ENCODE measurements at regions not wholly inside any gene's neighbourhood (a gene's known extent, or its start where the extent isn't known, plus 50 kb on each side); places are given as distances from the start of the nearest gene placed in this dataset.

DNA sequence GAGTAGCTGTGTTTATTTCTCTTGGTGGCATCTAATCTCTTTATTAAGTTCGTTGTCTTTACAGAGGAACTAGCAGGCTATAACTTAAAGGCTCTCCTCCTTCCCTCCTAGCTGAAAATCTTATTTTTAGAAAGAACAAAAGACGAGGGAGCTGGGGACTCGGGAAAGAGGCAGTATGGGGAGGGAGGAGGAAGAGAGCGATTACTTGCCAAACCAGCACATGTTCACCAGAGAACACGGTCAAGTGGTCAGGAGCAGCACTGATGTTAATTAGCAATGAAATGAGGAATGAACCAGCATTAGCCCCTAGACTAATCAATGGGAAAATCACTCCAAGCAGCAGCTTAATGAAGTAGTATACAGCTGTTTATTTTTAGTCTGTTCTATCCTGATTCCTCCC, 171.3 kb upstream of the ESRRG start:
- intact Hi-C loops (cut with DNase I, micrococcal nuclease): no loop called here
- ATAC-seq (no peak), DNase-seq (no peak)
- Histone ChIP-seq H3K36me3 (ENCODE audit: low read depth) (no peaks in the 10 kb centered on the region), H3K4me3 (no peak overlapping the region), H3K9me3 (no peaks in the 10 kb centered on the region), H3K4me1 (ENCODE audit: low read depth) (no peaks in the 10 kb centered on the region)
- TF ChIP-seq, protein P1, sequence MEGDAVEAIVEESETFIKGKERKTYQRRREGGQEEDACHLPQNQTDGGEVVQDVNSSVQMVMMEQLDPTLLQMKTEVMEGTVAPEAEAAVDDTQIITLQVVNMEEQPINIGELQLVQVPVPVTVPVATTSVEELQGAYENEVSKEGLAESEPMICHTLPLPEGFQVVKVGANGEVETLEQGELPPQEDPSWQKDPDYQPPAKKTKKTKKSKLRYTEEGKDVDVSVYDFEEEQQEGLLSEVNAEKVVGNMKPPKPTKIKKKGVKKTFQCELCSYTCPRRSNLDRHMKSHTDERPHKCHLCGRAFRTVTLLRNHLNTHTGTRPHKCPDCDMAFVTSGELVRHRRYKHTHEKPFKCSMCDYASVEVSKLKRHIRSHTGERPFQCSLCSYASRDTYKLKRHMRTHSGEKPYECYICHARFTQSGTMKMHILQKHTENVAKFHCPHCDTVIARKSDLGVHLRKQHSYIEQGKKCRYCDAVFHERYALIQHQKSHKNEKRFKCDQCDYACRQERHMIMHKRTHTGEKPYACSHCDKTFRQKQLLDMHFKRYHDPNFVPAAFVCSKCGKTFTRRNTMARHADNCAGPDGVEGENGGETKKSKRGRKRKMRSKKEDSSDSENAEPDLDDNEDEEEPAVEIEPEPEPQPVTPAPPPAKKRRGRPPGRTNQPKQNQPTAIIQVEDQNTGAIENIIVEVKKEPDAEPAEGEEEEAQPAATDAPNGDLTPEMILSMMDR (IDR thresholded peaks at IDR 0.05): no peak

DNA sequence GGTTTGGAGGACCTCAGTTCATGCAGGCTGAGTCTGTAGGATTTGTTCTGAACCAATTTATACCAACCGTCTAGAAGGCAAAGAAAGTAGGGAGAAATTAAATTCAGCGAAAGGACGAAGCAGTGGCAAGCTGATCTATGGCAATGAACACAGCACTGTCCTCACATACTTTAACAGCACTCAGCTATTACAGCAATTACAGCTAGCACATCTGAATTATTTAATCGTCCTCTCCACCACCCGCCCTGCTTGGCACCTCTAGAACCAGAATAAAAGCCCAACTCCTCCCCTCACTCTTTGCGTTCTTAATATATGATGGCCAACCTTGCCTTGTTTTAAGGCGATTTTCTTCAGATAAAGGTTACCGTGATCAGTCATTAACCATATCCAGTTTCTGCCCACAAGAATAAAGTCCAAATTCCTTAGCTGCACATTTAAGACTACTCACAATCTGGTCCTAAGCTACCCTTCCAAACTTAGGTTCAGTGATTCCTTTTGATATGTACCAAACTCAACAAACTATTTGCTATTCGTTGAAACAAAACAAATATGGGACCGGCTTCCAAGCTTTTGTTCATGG, 169.4 kb upstream of the ESRRG start:
- TF ChIP-seq, protein P1 (IDR thresholded peaks at IDR 0.05): no peak
- intact Hi-C loops (cut with DNase I, micrococcal nuclease): no loop called here
- H3K36me3 ChIP-seq (ENCODE audit: low read depth): no peaks in the 10 kb centered on the region
- H3K4me1 ChIP-seq (ENCODE audit: low read depth): no peaks in the 10 kb centered on the region
- H3K4me3 ChIP-seq: no peak overlapping the region
- H3K9me3 ChIP-seq: no peaks in the 10 kb centered on the region
- ATAC-seq (no peak), DNase-seq (no peak)

DNA sequence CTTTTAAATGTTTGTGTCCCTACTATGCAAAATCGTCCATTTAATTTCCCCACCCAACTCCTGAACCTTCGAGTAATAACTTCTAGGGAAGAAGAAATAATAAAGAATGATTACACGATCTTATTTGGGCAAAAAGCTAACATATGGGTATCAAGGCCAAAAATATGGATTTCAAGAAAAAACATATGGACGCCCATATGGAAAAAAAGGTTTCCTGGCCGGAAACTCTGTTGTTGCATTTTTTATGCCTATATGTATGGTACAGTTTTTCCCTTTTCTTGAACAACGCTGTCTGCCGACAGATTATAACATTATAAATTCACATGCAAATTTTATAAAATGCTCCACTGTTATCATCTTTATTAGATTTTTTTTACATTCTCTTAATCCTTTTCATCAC, 167.6 kb upstream of the ESRRG start:
- intact Hi-C loops (cut with DNase I, micrococcal nuclease): no loop called here
- no peak overlapping the region for H3K4me3 ChIP-seq
- ATAC-seq: no peak
- no peak for DNase-seq
- TF ChIP-seq, protein P1 (IDR thresholded peaks at IDR 0.05): no peak
- no peaks in the 10 kb centered on the region for H3K9me3 ChIP-seq
- no peaks in the 10 kb centered on the region for H3K4me1 ChIP-seq (ENCODE audit: low read depth)
- H3K36me3 ChIP-seq (ENCODE audit: low read depth): no peaks in the 10 kb centered on the region

DNA sequence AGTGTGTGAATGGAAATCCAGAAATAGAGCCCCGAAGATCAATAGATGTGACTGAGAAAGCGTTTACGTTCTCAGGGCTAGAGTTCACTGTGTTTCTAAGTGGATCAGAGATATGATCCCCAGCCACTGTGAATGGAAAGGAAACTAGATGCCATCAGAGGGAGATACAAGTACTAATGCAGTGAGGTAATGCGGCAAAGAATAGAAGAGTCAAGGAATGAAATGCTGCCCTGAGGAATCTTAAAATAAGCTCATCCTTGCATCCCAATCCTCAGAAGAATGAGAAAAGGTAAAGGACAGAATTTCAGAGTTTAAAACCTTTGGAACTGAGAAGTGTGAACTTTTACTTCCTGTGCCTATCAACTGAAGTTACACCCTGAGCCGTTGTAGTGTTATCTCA, 165.5 kb upstream of the ESRRG start:
- no peak overlapping the region for H3K4me3 ChIP-seq
- no peaks in the 10 kb centered on the region for H3K4me1 ChIP-seq (ENCODE audit: low read depth)
- no peaks in the 10 kb centered on the region for H3K36me3 ChIP-seq (ENCODE audit: low read depth)
- DNase-seq (no peak), ATAC-seq (no peak)
- TF ChIP-seq, protein P1 (IDR thresholded peaks at IDR 0.05): no peak
- no peaks in the 10 kb centered on the region for H3K9me3 ChIP-seq
- intact Hi-C loops (cut with DNase I, micrococcal nuclease): no loop called here

DNA sequence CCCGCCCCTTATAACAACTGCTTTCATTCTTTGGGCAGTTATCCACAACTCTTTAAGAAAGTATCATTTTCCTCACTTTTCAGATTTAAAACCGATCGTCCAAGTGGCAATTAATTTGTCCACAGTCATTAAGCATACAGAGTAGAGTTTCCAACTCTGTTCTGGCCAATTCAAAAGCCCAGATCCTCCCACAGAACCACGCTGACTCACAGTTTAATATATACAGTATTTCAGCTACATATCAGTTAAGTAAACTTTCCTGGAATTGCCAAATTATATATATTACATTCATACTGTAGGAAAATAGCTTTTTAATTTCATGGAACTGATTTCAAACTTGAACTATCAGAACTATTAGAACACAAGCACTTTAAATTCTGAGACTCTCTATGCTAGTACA, 163.8 kb upstream of the ESRRG start:
- intact Hi-C loops (cut with DNase I, micrococcal nuclease): no loop called here

More for the DNA sequence above, 163.8 kb upstream of the ESRRG start:
- H3K9me3 ChIP-seq: no peaks in the 10 kb centered on the region
- no peaks in the 10 kb centered on the region for H3K4me1 ChIP-seq (ENCODE audit: low read depth)
- DNase-seq (no peak), ATAC-seq (no peak)
- H3K36me3 ChIP-seq (ENCODE audit: low read depth): no peaks in the 10 kb centered on the region
- TF ChIP-seq, protein P1 (IDR thresholded peaks at IDR 0.05): no peak
- no peak overlapping the region for H3K4me3 ChIP-seq

All from mucosa of descending colon (tissue), 3 donors.